DOHH2 (cell line): ENCODE measurements at regions not wholly inside any gene's neighbourhood (a gene's known extent, or its start where the extent isn't known, plus 50 kb on each side); places are given as distances from the start of the nearest gene placed in this dataset.

Experiments used
- CTCF ChIP-seq: fragments of 200-600 bp; sonication (generic); IDR thresholded peaks from one replicate; pipeline ENCODE4 v1.5.1; 2014; ENCODE audit warnings: antibody characterized with exemption, mild to moderate bottlenecking, low read depth, low read length; ENCODE audit not compliant: poor library complexity, severe bottlenecking
- EZH2phosphoT487 ChIP-seq: fragments of 200-600 bp; sonication (generic); IDR thresholded peaks from 2 replicates; pipeline ENCODE4 v1.6.1; 2017; ENCODE audit warnings: borderline replicate concordance, mild to moderate bottlenecking, antibody characterized with exemption, low read length, moderate library complexity, mixed read lengths

- no peak for TF ChIP-seq CTCF
- no peak for TF ChIP-seq EZH2phosphoT487
These were observed 61.9 kb downstream of the FOXL3 start for GRCh38 chr7:351681-352480.
